Neural cell (in vitro differentiated cells): ENCODE measurements at regions not wholly inside any gene's neighbourhood (a gene's known extent, or its start where the extent isn't known, plus 50 kb on each side); places are given as distances from the start of the nearest gene placed in this dataset.

ENCODE experiments used
- H2AFZ ChIP-seq: fragments of 200-600, 300-800 bp; sonication (generic), shearing (Covaris generic); 2 replicates; pipeline ENCODE4 v1.6.0; 2014; ENCODE audit warnings: low read depth, mild to moderate bottlenecking, antibody characterized with exemption, low read length, moderate library complexity
- H3F3A ChIP-seq: fragments of 200-600 bp; shearing (Covaris generic); 2 replicates; pipeline ENCODE4 v1.6.1; 2016; ENCODE audit warnings: mild to moderate bottlenecking, moderate library complexity, mixed read lengths, antibody characterized with exemption, low read length; ENCODE audit not compliant: insufficient read depth, poor library complexity, severe bottlenecking
- H3K27ac ChIP-seq: fragments of 200-600, 300-800 bp; sonication (generic), shearing (Covaris generic); 2 replicates; pipeline ENCODE4 v1.5.1; 2014; ENCODE audit warnings: mild to moderate bottlenecking, low read length, moderate library complexity
- H3K27me3 ChIP-seq: fragments of 300-800, 200-600 bp; sonication (generic), shearing (Covaris generic); 2 replicates; pipeline ENCODE4 v1.6.0; 2014; ENCODE audit warnings: mild to moderate bottlenecking, low read depth, low read length, moderate library complexity; ENCODE audit not compliant: insufficient read depth
- H3K36me3 ChIP-seq: fragments of 300-800, 200-600 bp; sonication (generic), shearing (Covaris generic); 2 replicates; pipeline ENCODE4 v1.5.1; 2014; ENCODE audit warnings: mild to moderate bottlenecking, antibody characterized with exemption, low read length, moderate library complexity; ENCODE audit not compliant: insufficient read depth
- H3K4me2 ChIP-seq: fragments of 300-800, 200-600 bp; sonication (generic), shearing (Covaris generic); 2 replicates; pipeline ENCODE4 v1.6.0; 2014; ENCODE audit warnings: mild to moderate bottlenecking, low read length
- H3K4me3 ChIP-seq: fragments of 300-800, 200-600 bp; sonication (generic), shearing (Covaris generic); 2 replicates; pipeline ENCODE4 v1.5.1; 2014; ENCODE audit warnings: mild to moderate bottlenecking, low read length, moderate library complexity
- H3K79me2 ChIP-seq: fragments of 200-600 bp; shearing (Covaris generic); replicated peaks from 2 replicates; pipeline ENCODE4 v1.6.0; 2014; ENCODE audit warnings: mild to moderate bottlenecking, low read length, moderate library complexity; ENCODE audit not compliant: insufficient read depth
- H3K9ac ChIP-seq: fragments of 300-800, 200-600 bp; sonication (generic), shearing (Covaris generic); 2 replicates; pipeline ENCODE4 v1.6.1; 2016; ENCODE audit warnings: mild to moderate bottlenecking, low read length, mixed read lengths
- H3K9me2 ChIP-seq: fragments of 200-600 bp; shearing (Covaris generic); 2 replicates; pipeline ENCODE4 v1.6.1; 2016; ENCODE audit warnings: mild to moderate bottlenecking, low read length, mixed read lengths; ENCODE audit not compliant: insufficient read depth
- H3K9me3 ChIP-seq: fragments of 200-600, 300-800 bp; sonication (generic), shearing (Covaris generic); 2 replicates; pipeline ENCODE4 v1.6.1; 2016; ENCODE audit warnings: mild to moderate bottlenecking, mixed run types, low read length, moderate library complexity, mixed read lengths
- H4K20me1 ChIP-seq: fragments of 200-600 bp; shearing (Covaris generic); 2 replicates; pipeline ENCODE4 v1.6.1; 2016; ENCODE audit warnings: mild to moderate bottlenecking, mixed run types; ENCODE audit not compliant: insufficient read depth
- CTCF ChIP-seq: fragments of 450-650 bp; IDR thresholded peaks from 2 replicates; pipeline ENCODE4 v1.5.1; 2014; ENCODE audit warnings: antibody characterized with exemption, mild to moderate bottlenecking, moderate library complexity; ENCODE audit not compliant: poor library complexity, severe bottlenecking
- EP300 ChIP-seq: fragments of 450-650 bp; conservative IDR thresholded peaks from 2 replicates; pipeline ENCODE4 v1.6.1; 2014; ENCODE audit warnings: antibody characterized with exemption, mild to moderate bottlenecking, moderate library complexity; ENCODE audit not compliant: poor library complexity, severe bottlenecking
- EZH2 ChIP-seq: fragments of 200-600, 300-800 bp; shearing (Covaris generic), sonication (generic); IDR thresholded peaks from 2 replicates; pipeline ENCODE4 v1.6.1; 2014; ENCODE audit warnings: antibody characterized with exemption, low read length, borderline replicate concordance, mild to moderate bottlenecking; ENCODE audit not compliant: insufficient read depth, poor library complexity, severe bottlenecking
- MXI1 ChIP-seq: fragments of 450-650 bp; conservative IDR thresholded peaks from 2 replicates; pipeline ENCODE4 v1.6.1; 2014; ENCODE audit warnings: antibody characterized with exemption, mild to moderate bottlenecking; ENCODE audit not compliant: poor library complexity, severe bottlenecking
- POLR2AphosphoS5 ChIP-seq: IDR thresholded peaks from 2 replicates; pipeline ENCODE4 v1.6.1; 2012
- RAD21 ChIP-seq: fragments of 450-650 bp; conservative IDR thresholded peaks from 2 replicates; pipeline ENCODE4 v1.6.1; 2014; ENCODE audit warnings: antibody characterized with exemption, mild to moderate bottlenecking, moderate library complexity
- REST ChIP-seq: IDR thresholded peaks from 2 replicates; pipeline ENCODE4 v1.6.1; 2012; ENCODE audit warnings: borderline replicate concordance
- SMC3 ChIP-seq: fragments of 450-650 bp; conservative IDR thresholded peaks from 2 replicates; pipeline ENCODE4 v1.6.1; 2014; ENCODE audit warnings: antibody characterized with exemption, mild to moderate bottlenecking, moderate library complexity; ENCODE audit not compliant: poor library complexity
- TAF1 ChIP-seq: IDR thresholded peaks from 2 replicates; pipeline ENCODE4 v1.6.1; 2012; ENCODE audit warnings: low read depth

GRCh38 chr20:62570403-62570802, 71.9 kb upstream of the SLCO4A1 start:
- no peak overlapping the region for H2AFZ ChIP-seq
- H3F3A ChIP-seq: no peaks in the 10 kb centered on the region
- no peak overlapping the region for H3K27ac ChIP-seq
- no peak overlapping the region for H3K9ac ChIP-seq
- H4K20me1 ChIP-seq: no peaks in the 10 kb centered on the region
- H3K36me3 ChIP-seq: no peaks in the 10 kb centered on the region
- TF ChIP-seq RAD21 (no peak), REST (no peak), EZH2 (no peak), POLR2AphosphoS5 (no peak), EP300 (no peak), SMC3 (no peak), MXI1 (no peak)
- H3K27me3 ChIP-seq: no peaks in the 10 kb centered on the region
- H3K4me3 ChIP-seq: no peak overlapping the region
- no peak overlapping the region for H3K4me2 ChIP-seq
- H3K79me2 ChIP-seq: no peaks in the 10 kb centered on the region
- H3K9me2 ChIP-seq: no peaks in the 10 kb centered on the region
- no peaks in the 10 kb centered on the region for H3K9me3 ChIP-seq

- H3F3A ChIP-seq: no peaks in the 10 kb centered on the region
- no peak overlapping the region for H3K4me2 ChIP-seq
- H4K20me1 ChIP-seq: no peaks in the 10 kb centered on the region
- H3K27ac ChIP-seq: no peak overlapping the region
- TF ChIP-seq SMC3 (no peak), RAD21 (no peak), EP300 (no peak), REST (no peak), TAF1 (no peak), MXI1 (no peak), POLR2AphosphoS5 (no peak), EZH2 (no peak), CTCF (no peak)
- no peak overlapping the region for H2AFZ ChIP-seq
- no peaks in the 10 kb centered on the region for H3K27me3 ChIP-seq
- no peak overlapping the region for H3K9ac ChIP-seq
- no peaks in the 10 kb centered on the region for H3K9me3 ChIP-seq
- H3K79me2 ChIP-seq: no peaks in the 10 kb centered on the region
- no peak overlapping the region for H3K4me3 ChIP-seq
- H3K36me3 ChIP-seq: no peaks in the 10 kb centered on the region
- no peaks in the 10 kb centered on the region for H3K9me2 ChIP-seq
Observed at GRCh38 chr20:62570897-62571668, 71.2 kb upstream of the SLCO4A1 start.
